Natural killer cell (primary cell): ENCODE measurements at regions not wholly inside any gene's neighbourhood (a gene's known extent, or its start where the extent isn't known, plus 50 kb on each side); places are given as distances from the start of the nearest gene placed in this dataset.
"Not testable (repeated sequence)": the region's sequence is repeated elsewhere in the genome, so short reads cannot be mapped to it uniquely, and the experiment has no call there.

ENCODE experiments used
- ATAC-seq, 3 donors: fragments of 150-1000 bp in 2 of 3; fragments of 200-7000 bp in 1 of 3; cut with Tn5 transposase; 1 replicate in 1 of 3; 2 replicates in 2 of 3; pipeline ENCODE4 v1.10.0; 2021; ENCODE audit warnings: mild to moderate bottlenecking in 2 of 3, moderate library complexity in 2 of 3
- DNase-seq, 2 donors: peaks; one replicate each; pipeline versions ENCODE4 v3.0.0 to v3.0.0-alpha.2; 2013 to 2021; ENCODE audit warnings: mixed read lengths in 1 of 2
- H3K27ac ChIP-seq: one replicate; pipeline ENCODE4 v1.5.1; 2013; ENCODE audit warnings: mild to moderate bottlenecking, low read length
- H3K27me3 ChIP-seq: one replicate; pipeline ENCODE4 v1.6.1; 2013; ENCODE audit warnings: low read length; ENCODE audit not compliant: control insufficient read depth, insufficient read depth
- H3K36me3 ChIP-seq: one replicate; pipeline ENCODE4 v1.6.1; 2013; ENCODE audit warnings: low read length; ENCODE audit not compliant: control insufficient read depth, insufficient read depth
- H3K4me1 ChIP-seq: one replicate; pipeline ENCODE4 v1.6.1; 2013; ENCODE audit warnings: low read length; ENCODE audit not compliant: control insufficient read depth, insufficient read depth
- H3K4me3 ChIP-seq: one replicate; pipeline ENCODE4 v1.5.1; 2013; ENCODE audit warnings: low read length
- H3K9me3 ChIP-seq: one replicate; pipeline ENCODE4 v1.6.1; 2013; ENCODE audit warnings: low read length; ENCODE audit not compliant: control insufficient read depth, insufficient read depth
- H3K27ac Mint-ChIP-seq, 2 donors: one replicate each; pipeline ENCODE4 v1.8.0; 2022; ENCODE audit warnings: mild to moderate bottlenecking in 2 of 2, mixed read lengths in 2 of 2, moderate library complexity in 1 of 2
- H3K27me3 Mint-ChIP-seq, 2 donors: one replicate each; pipeline ENCODE4 v1.8.0; 2022; ENCODE audit warnings: low read depth in 2 of 2, mixed read lengths in 2 of 2
- H3K36me3 Mint-ChIP-seq: one replicate; pipeline ENCODE4 v1.8.0; 2022; ENCODE audit warnings: mixed read lengths
- H3K4me1 Mint-ChIP-seq, 2 donors: one replicate each; pipeline ENCODE4 v1.8.0; 2022; ENCODE audit warnings: mixed read lengths in 2 of 2
- H3K4me3 Mint-ChIP-seq: one replicate; pipeline ENCODE4 v1.8.0; 2022; ENCODE audit warnings: mild to moderate bottlenecking, moderate library complexity, mixed read lengths
- H3K9me3 Mint-ChIP-seq, 2 donors: one replicate each; pipeline ENCODE4 v1.8.0; 2022; ENCODE audit warnings: mixed read lengths in 2 of 2
- CTCF ChIP-seq: fragments of 200-600 bp; IDR thresholded peaks from one replicate; pipeline ENCODE4 v1.8.0; 2022; ENCODE audit warnings: antibody characterized with exemption
- WGBS: methylation state at CpG from one replicate; pipeline ENCODE4 v1.1.7; 2013; ENCODE audit warnings: missing lambda C conversion rate; ENCODE audit not compliant: insufficient coverage; 5-methylcytosine and 5-hydroxymethylcytosine counted together
- intact Hi-C: fragments of 100-400 bp; cut with micrococcal nuclease; formaldehyde crosslinking; loops from one replicate; pipeline ENCODE4 v1.14.2; 2022

- 49% methylated on average over 2 of the region's 2 CpGs for WGBS
- Mint-ChIP-seq H3K4me1 (no peaks in the 10 kb centered on the region), H3K27me3 (no peaks in the 10 kb centered on the region), H3K9me3 (peaks cover 11 to 15% of the 10 kb centered on the region in 2 donors), H3K4me3 (no peak overlapping the region), H3K27ac (no peak overlapping the region), H3K36me3 (peaks cover 5% of the 10 kb centered on the region)
- Histone ChIP-seq H3K4me1 (no peaks in the 10 kb centered on the region), H3K27ac (no peak overlapping the region), H3K4me3 (no peak overlapping the region), H3K36me3 (no peaks in the 10 kb centered on the region), H3K27me3 (no peaks in the 10 kb centered on the region), H3K9me3 (no peaks in the 10 kb centered on the region)
- no peak for ATAC-seq
- DNase-seq = no peak
- no peak for TF ChIP-seq CTCF
- intact Hi-C loops = no loop called here
These were observed 367.7 kb upstream of the PPP2R3A start for GRCh38 chr3:135597855-135598254.

GRCh38 chr3:135598597-135598996 is 366.9 kb upstream of the PPP2R3A start:
- H3K4me3 ChIP-seq = no peak overlapping the region
- H3K27me3 ChIP-seq = no peaks in the 10 kb centered on the region
- no peaks in the 10 kb centered on the region for H3K4me1 ChIP-seq
- 100% methylated on average over 1 of the region's 2 CpGs for WGBS
- Mint-ChIP-seq H3K4me1 (no peaks in the 10 kb centered on the region), H3K27me3 (no peaks in the 10 kb centered on the region), H3K27ac (no peak overlapping the region), H3K36me3 (peaks cover 5% of the 10 kb centered on the region), H3K4me3 (no peak overlapping the region), H3K9me3 (peaks cover 7 to 13% of the 10 kb centered on the region in 2 donors)
- ATAC-seq (no peak), DNase-seq (no peak)
- TF ChIP-seq CTCF = no peak
- no peak overlapping the region for H3K27ac ChIP-seq
- H3K9me3 ChIP-seq = no peaks in the 10 kb centered on the region
- H3K36me3 ChIP-seq = no peaks in the 10 kb centered on the region
- intact Hi-C loops = no loop called here

DNA sequence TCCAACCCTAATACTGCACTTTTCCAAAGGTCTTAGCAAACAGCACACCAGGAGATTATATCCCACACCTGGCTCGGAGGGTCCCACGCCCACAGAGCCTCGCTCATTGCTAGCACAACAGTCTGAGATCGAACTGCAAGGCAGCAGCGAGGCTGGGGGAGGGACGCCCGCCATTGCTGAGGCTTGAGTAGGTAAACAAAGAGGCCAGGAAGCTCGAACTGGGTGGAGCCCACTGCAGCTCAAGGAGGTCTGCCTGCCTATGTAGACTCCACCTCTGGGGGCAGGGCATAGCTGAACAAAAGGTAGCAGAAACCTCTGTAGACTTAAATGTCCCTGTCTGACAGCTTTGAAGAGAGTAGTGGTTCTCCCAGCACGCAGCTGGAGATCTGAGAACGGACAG is 361.0 kb upstream of the PPP2R3A start:
- H3K9me3 Mint-ChIP-seq = peaks cover 2 to 11% of the 10 kb centered on the region in 2 donors
- H3K27ac Mint-ChIP-seq, H3K27me3 ChIP-seq, H3K4me3 Mint-ChIP-seq, H3K4me3 ChIP-seq, H3K27me3 Mint-ChIP-seq, H3K4me1 Mint-ChIP-seq, H3K36me3 Mint-ChIP-seq, ATAC-seq, DNase-seq, intact Hi-C loops, H3K4me1 ChIP-seq, H3K36me3 ChIP-seq, H3K27ac ChIP-seq, H3K9me3 ChIP-seq: not testable (repeated sequence)
- WGBS = 82% methylated on average over 10 of the region's 10 CpGs

DNA sequence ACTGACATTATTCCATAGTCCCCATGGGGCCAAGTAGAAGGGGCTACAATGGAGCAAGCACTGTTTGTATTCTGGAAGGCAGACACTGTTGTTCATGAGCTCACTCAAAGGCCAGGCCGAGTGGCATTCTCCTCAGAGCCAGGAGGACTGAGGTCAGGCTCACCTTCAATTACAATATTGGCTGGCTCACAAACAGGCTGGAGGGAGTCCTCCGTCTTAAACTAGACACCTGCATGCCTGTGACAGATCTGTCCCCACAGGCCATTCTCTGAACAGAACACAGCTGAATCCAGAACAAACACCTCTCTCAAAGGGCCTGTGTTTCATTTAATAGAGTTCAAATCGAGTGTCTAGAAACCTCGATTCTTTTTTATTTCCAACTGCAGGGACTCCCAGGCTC is 347.4 kb upstream of the PPP2R3A start:
- H3K4me3 ChIP-seq = no peak overlapping the region
- Mint-ChIP-seq H3K4me3 (no peak overlapping the region), H3K9me3 (peaks cover 3 to 5% of the 10 kb centered on the region in 2 donors), H3K27me3 (no peaks in the 10 kb centered on the region), H3K36me3 (no peaks in the 10 kb centered on the region), H3K27ac (no peak overlapping the region), H3K4me1 (no peaks in the 10 kb centered on the region)
- no peak overlapping the region for H3K27ac ChIP-seq
- H3K27me3 ChIP-seq = no peaks in the 10 kb centered on the region
- no peak for TF ChIP-seq CTCF
- DNase-seq (no peak), ATAC-seq (no peak)
- no peaks in the 10 kb centered on the region for H3K9me3 ChIP-seq
- intact Hi-C loops = no loop called here
- 70% methylated on average over 4 of the region's 4 CpGs for WGBS
- no peaks in the 10 kb centered on the region for H3K4me1 ChIP-seq
- H3K36me3 ChIP-seq = no peaks in the 10 kb centered on the region
